ENCODE measurements at regions not wholly inside any gene's neighbourhood (a gene's known extent, or its start where the extent isn't known, plus 50 kb on each side); places are given as distances from the start of the nearest gene placed in this dataset.

DNA sequence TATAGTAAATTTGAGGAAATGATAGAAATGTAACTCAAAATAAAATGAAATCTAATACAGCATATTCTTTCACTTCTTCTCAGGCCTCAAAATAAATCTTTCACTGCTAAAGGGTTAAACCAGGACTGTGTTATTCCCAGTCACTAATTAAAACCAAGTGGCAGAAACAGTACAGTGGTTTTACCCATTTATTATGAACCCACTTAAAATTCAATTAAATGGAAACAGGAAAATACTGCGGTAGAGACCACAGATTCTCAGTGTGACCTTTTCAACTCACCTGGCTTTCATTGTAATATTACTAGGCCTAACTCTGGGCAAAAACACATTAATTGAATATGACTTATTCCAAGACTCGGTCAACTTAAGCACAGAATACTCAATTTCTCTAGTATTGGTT, 176.5 kb upstream of the DKK2 start:
- ATAC-seq (no peak), DNase-seq (ENCODE audit: low spot score) (no peak)
- Mint-ChIP-seq H3K9me3 (no peaks in the 10 kb centered on the region), H3K27ac (no peak overlapping the region), H3K36me3 (ENCODE audit: low read depth) (no peaks in the 10 kb centered on the region), H3K4me3 (no peak overlapping the region), H3K4me1 (peaks cover 6% of the 10 kb centered on the region; the same call in 2 of the 3 replicates), H3K27me3 (ENCODE audit: insufficient read depth, low read depth, poor library complexity) (no peaks in the 10 kb centered on the region)
- no peaks in the 10 kb centered on the region for H3K79me2 ChIP-seq (replicated peaks; ENCODE audit: insufficient read depth)
- no peaks in the 10 kb centered on the region for H3F3A ChIP-seq (replicated peaks; ENCODE audit: low read depth)
- H4K20me1 ChIP-seq (replicated peaks; ENCODE audit: insufficient read depth), result no peaks in the 10 kb centered on the region
- no peaks in the 10 kb centered on the region for H3K36me3 ChIP-seq (ENCODE audit: insufficient read depth)
- H3K27me3 ChIP-seq (ENCODE audit: insufficient read depth), result no peaks in the 10 kb centered on the region
- TF ChIP-seq EZH2 (IDR thresholded peaks at IDR 0.05; ENCODE audit: low read depth, unreplicated experiment), result no peak
- H3K4me2 ChIP-seq, result no peak overlapping the region
- H3K27ac ChIP-seq (ENCODE audit: low read depth), result no peak overlapping the region
- H3K4me1 ChIP-seq (ENCODE audit: insufficient read depth), result no peaks in the 10 kb centered on the region
- H2AFZ ChIP-seq, result peak overlapping the region; percentile 21; the same call in 1 of the 2 replicates
- H3K4me3 ChIP-seq, result no peak overlapping the region
- no peaks in the 10 kb centered on the region for H3K9me2 ChIP-seq (ENCODE audit: insufficient read depth)

GRCh38 chr4:107210450-107211239, 174.5 kb upstream of the DKK2 start:
- H3K27me3 ChIP-seq (ENCODE audit: insufficient read depth), result no peaks in the 10 kb centered on the region
- Mint-ChIP-seq H3K4me1 (peaks cover 6% of the 10 kb centered on the region; the same call in 2 of the 3 replicates), H3K27ac (peak overlapping the region; percentile 47; the same call in 1 of the 2 replicates), H3K4me3 (no peak overlapping the region), H3K36me3 (ENCODE audit: low read depth) (no peaks in the 10 kb centered on the region), H3K9me3 (no peaks in the 10 kb centered on the region), H3K27me3 (ENCODE audit: insufficient read depth, low read depth, poor library complexity) (no peaks in the 10 kb centered on the region)
- H3K4me3 ChIP-seq, result no peak overlapping the region
- H3F3A ChIP-seq (replicated peaks; ENCODE audit: low read depth), result no peaks in the 10 kb centered on the region
- H3K4me1 ChIP-seq (ENCODE audit: insufficient read depth), result no peaks in the 10 kb centered on the region
- H2AFZ ChIP-seq, result peak overlapping the region; percentile 95
- H4K20me1 ChIP-seq (replicated peaks; ENCODE audit: insufficient read depth), result no peaks in the 10 kb centered on the region
- no peaks in the 10 kb centered on the region for H3K36me3 ChIP-seq (ENCODE audit: insufficient read depth)
- no peak overlapping the region; the same call in 1 of the 2 replicates for H3K4me2 ChIP-seq
- no peaks in the 10 kb centered on the region for H3K79me2 ChIP-seq (replicated peaks; ENCODE audit: insufficient read depth)
- ATAC-seq (no peak), DNase-seq (ENCODE audit: low spot score) (no peak)
- H3K27ac ChIP-seq (ENCODE audit: low read depth), result no peak overlapping the region
- TF ChIP-seq ZNF114 (CRISPR knock-in tag; IDR thresholded peaks at IDR 0.05) (no peak), STAT1 (IDR thresholded peaks at IDR 0.05; ENCODE audit: unreplicated experiment) (no peak), EZH2 (IDR thresholded peaks at IDR 0.05; ENCODE audit: low read depth, unreplicated experiment) (no peak)
- H3K9me2 ChIP-seq (ENCODE audit: insufficient read depth), result no peaks in the 10 kb centered on the region

- Histone ChIP-seq H3K4me1 (ENCODE audit: insufficient read depth) (no peaks in the 10 kb centered on the region), H3K4me2 (no peak overlapping the region), H3K4me3 (no peak overlapping the region), H3K36me3 (ENCODE audit: insufficient read depth) (no peaks in the 10 kb centered on the region), H3K27ac (ENCODE audit: low read depth) (no peak overlapping the region), H3K9me2 (ENCODE audit: insufficient read depth) (no peaks in the 10 kb centered on the region), H4K20me1 (replicated peaks; ENCODE audit: insufficient read depth) (no peaks in the 10 kb centered on the region), H2AFZ (no peak overlapping the region), H3F3A (replicated peaks; ENCODE audit: low read depth) (no peaks in the 10 kb centered on the region), H3K79me2 (replicated peaks; ENCODE audit: insufficient read depth) (no peaks in the 10 kb centered on the region), H3K27me3 (ENCODE audit: insufficient read depth) (no peaks in the 10 kb centered on the region)
- no peak overlapping the region for H3K4me3 Mint-ChIP-seq
- H3K27me3 Mint-ChIP-seq (ENCODE audit: insufficient read depth, low read depth, poor library complexity), result no peaks in the 10 kb centered on the region
- H3K4me1 Mint-ChIP-seq, result no peaks in the 10 kb centered on the region
- H3K9me3 Mint-ChIP-seq, result no peaks in the 10 kb centered on the region
- no peak overlapping the region for H3K27ac Mint-ChIP-seq
- no peaks in the 10 kb centered on the region for H3K36me3 Mint-ChIP-seq (ENCODE audit: low read depth)
- ATAC-seq (no peak), DNase-seq (ENCODE audit: low spot score) (no peak)
- TF ChIP-seq EZH2 (IDR thresholded peaks at IDR 0.05; ENCODE audit: low read depth, unreplicated experiment) (no peak), ZNF331 (CRISPR knock-in tag; IDR thresholded peaks at IDR 0.05; ENCODE audit: low read depth) (no peak), STAT1 (IDR thresholded peaks at IDR 0.05; ENCODE audit: unreplicated experiment) (no peak), POLR2AphosphoS5 (IDR thresholded peaks at IDR 0.05; ENCODE audit: low read depth) (no peak), CTCF (conservative IDR thresholded peaks at IDR 0.05; ENCODE audit: low read depth in 2 of 2) (no peak), EZH2phosphoT487 (IDR thresholded peaks at IDR 0.05; ENCODE audit: unreplicated experiment) (no peak), NANOG (IDR thresholded peaks at IDR 0.05; ENCODE audit: borderline replicate concordance) (no peak), ZNF114 (CRISPR knock-in tag; IDR thresholded peaks at IDR 0.05) (no peak)
- TF ChIP-seq, protein P1, sequence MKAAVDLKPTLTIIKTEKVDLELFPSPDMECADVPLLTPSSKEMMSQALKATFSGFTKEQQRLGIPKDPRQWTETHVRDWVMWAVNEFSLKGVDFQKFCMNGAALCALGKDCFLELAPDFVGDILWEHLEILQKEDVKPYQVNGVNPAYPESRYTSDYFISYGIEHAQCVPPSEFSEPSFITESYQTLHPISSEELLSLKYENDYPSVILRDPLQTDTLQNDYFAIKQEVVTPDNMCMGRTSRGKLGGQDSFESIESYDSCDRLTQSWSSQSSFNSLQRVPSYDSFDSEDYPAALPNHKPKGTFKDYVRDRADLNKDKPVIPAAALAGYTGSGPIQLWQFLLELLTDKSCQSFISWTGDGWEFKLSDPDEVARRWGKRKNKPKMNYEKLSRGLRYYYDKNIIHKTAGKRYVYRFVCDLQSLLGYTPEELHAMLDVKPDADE (IDR thresholded peaks at IDR 0.05), result no peak
Observed at GRCh38 chr4:107203733-107204132, 167.6 kb upstream of the DKK2 start.

All from GM23338 (cell line).